Neuron (in vitro differentiated cells): ENCODE measurements at regions not wholly inside any gene's neighbourhood (a gene's known extent, or its start where the extent isn't known, plus 50 kb on each side); places are given as distances from the start of the nearest gene placed in this dataset.
"Not testable (repeated sequence)": the region's sequence is repeated elsewhere in the genome, so short reads cannot be mapped to it uniquely, and the experiment has no call there.

ENCODE experiments used
- H2AFZ ChIP-seq: one replicate; pipeline ENCODE4 v1.6.1; 2013; ENCODE audit warnings: low read depth, mild to moderate bottlenecking, inconsistent platforms, low read length, moderate library complexity
- H3K27me3 ChIP-seq: one replicate; pipeline ENCODE4 v1.6.1; 2013; ENCODE audit warnings: low read length; ENCODE audit not compliant: insufficient read depth
- H3K36me3 ChIP-seq: one replicate; pipeline ENCODE4 v1.6.1; 2013; ENCODE audit warnings: low read length; ENCODE audit not compliant: insufficient read depth
- H3K4me1 ChIP-seq: one replicate; pipeline ENCODE4 v1.6.1; 2013; ENCODE audit warnings: low read length; ENCODE audit not compliant: insufficient read depth
- H3K4me3 ChIP-seq: 2 replicates; pipeline ENCODE4 v1.5.1; 2013; ENCODE audit warnings: mild to moderate bottlenecking, low read length, moderate library complexity
- H3K9me3 ChIP-seq: one replicate; pipeline ENCODE4 v1.6.1; 2013; ENCODE audit warnings: low read length

- peaks cover 5% of the 10 kb centered on the region for H3K4me1 ChIP-seq
- H2AFZ ChIP-seq = no peak overlapping the region
- no peaks in the 10 kb centered on the region for H3K9me3 ChIP-seq
- no peak overlapping the region for H3K4me3 ChIP-seq
- no peaks in the 10 kb centered on the region for H3K36me3 ChIP-seq
- H3K27me3 ChIP-seq = no peaks in the 10 kb centered on the region
Measured at GRCh38 chr15:77871852-77872371, 205.6 kb downstream of the TBC1D2B start.

- Histone ChIP-seq H3K27me3 (no peaks in the 10 kb centered on the region), H2AFZ (no peak overlapping the region), H3K9me3 (no peaks in the 10 kb centered on the region), H3K36me3 (no peaks in the 10 kb centered on the region), H3K4me1 (peaks cover 5% of the 10 kb centered on the region), H3K4me3 (no peak overlapping the region)
Measured at GRCh38 chr15:77870195-77871065, 207.1 kb downstream of the TBC1D2B start.

- Histone ChIP-seq H3K4me3 (no peak overlapping the region), H3K36me3 (no peaks in the 10 kb centered on the region), H3K4me1 (peaks cover 5% of the 10 kb centered on the region), H3K27me3 (peaks cover 3% of the 10 kb centered on the region), H2AFZ (no peak overlapping the region), H3K9me3 (no peaks in the 10 kb centered on the region)
Measured at GRCh38 chr15:77869021-77869895, 208.3 kb downstream of the TBC1D2B start.

GRCh38 chr15:77868048-77868629, 209.4 kb downstream of the TBC1D2B start:
- H3K9me3 ChIP-seq, H3K4me3 ChIP-seq, H3K27me3 ChIP-seq, H3K4me1 ChIP-seq, H3K36me3 ChIP-seq, H2AFZ ChIP-seq: not testable (repeated sequence)

- Histone ChIP-seq H3K9me3 (no peaks in the 10 kb centered on the region), H3K27me3 (peaks cover 12% of the 10 kb centered on the region), H3K36me3 (no peaks in the 10 kb centered on the region), H2AFZ (no peak overlapping the region), H3K4me1 (peaks cover 5% of the 10 kb centered on the region), H3K4me3 (no peak overlapping the region)
Measured at GRCh38 chr15:77867266-77868047, 210.1 kb downstream of the TBC1D2B start.

- Histone ChIP-seq H2AFZ (no peak overlapping the region), H3K9me3 (no peaks in the 10 kb centered on the region), H3K4me3 (no peak overlapping the region), H3K27me3 (peaks cover 12% of the 10 kb centered on the region), H3K36me3 (no peaks in the 10 kb centered on the region), H3K4me1 (peaks cover 4% of the 10 kb centered on the region)
Measured at GRCh38 chr15:77866596-77867125, 210.8 kb downstream of the TBC1D2B start.

- peaks cover 12% of the 10 kb centered on the region for H3K27me3 ChIP-seq
- no peak overlapping the region for H3K4me3 ChIP-seq
- H2AFZ ChIP-seq = no peak overlapping the region
- no peaks in the 10 kb centered on the region for H3K9me3 ChIP-seq
- peaks cover under 1% of the 10 kb centered on the region for H3K4me1 ChIP-seq
- H3K36me3 ChIP-seq = no peaks in the 10 kb centered on the region
Measured at GRCh38 chr15:77866186-77866585, 211.3 kb downstream of the TBC1D2B start.

GRCh38 chr15:77865701-77866100, 211.8 kb downstream of the TBC1D2B start:
- H3K27me3 ChIP-seq = peaks cover 12% of the 10 kb centered on the region
- H3K9me3 ChIP-seq = no peaks in the 10 kb centered on the region
- no peaks in the 10 kb centered on the region for H3K36me3 ChIP-seq
- H2AFZ ChIP-seq = no peak overlapping the region
- no peak overlapping the region for H3K4me3 ChIP-seq
- H3K4me1 ChIP-seq = no peaks in the 10 kb centered on the region

- no peak overlapping the region for H3K4me3 ChIP-seq
- H3K4me1 ChIP-seq = no peaks in the 10 kb centered on the region
- H3K36me3 ChIP-seq = no peaks in the 10 kb centered on the region
- H2AFZ ChIP-seq = no peak overlapping the region
- peaks cover 12% of the 10 kb centered on the region for H3K27me3 ChIP-seq
- H3K9me3 ChIP-seq = no peaks in the 10 kb centered on the region
Measured at GRCh38 chr15:77865106-77865610, 212.4 kb downstream of the TBC1D2B start.

GRCh38 chr15:77864211-77865105, 213.1 kb downstream of the TBC1D2B start:
- peaks cover 12% of the 10 kb centered on the region for H3K27me3 ChIP-seq
- no peaks in the 10 kb centered on the region for H3K9me3 ChIP-seq

GRCh38 chr15:77863491-77864105, 213.9 kb downstream of the TBC1D2B start:
- H3K36me3 ChIP-seq = no peaks in the 10 kb centered on the region
- no peak overlapping the region for H3K4me3 ChIP-seq
- no peak overlapping the region for H2AFZ ChIP-seq
- no peaks in the 10 kb centered on the region for H3K9me3 ChIP-seq
- H3K27me3 ChIP-seq = peaks cover 12% of the 10 kb centered on the region
- H3K4me1 ChIP-seq = no peaks in the 10 kb centered on the region

More at GRCh38 chr15:77864211-77865105, 213.1 kb downstream of the TBC1D2B start:
- no peak overlapping the region for H2AFZ ChIP-seq
- H3K4me1 ChIP-seq = no peaks in the 10 kb centered on the region
- no peaks in the 10 kb centered on the region for H3K36me3 ChIP-seq
- no peak overlapping the region for H3K4me3 ChIP-seq
